Fibroblast of villous mesenchyme (primary cell): ENCODE measurements at regions not wholly inside any gene's neighbourhood (a gene's known extent, or its start where the extent isn't known, plus 50 kb on each side); places are given as distances from the start of the nearest gene placed in this dataset.
A peak's percentile ranks its signal among the peaks of the same experiment; 100 is the strongest.

ENCODE experiments used
- DNase-seq: peaks from one replicate; pipeline ENCODE4 v3.0.0-alpha.2; 2010; ENCODE audit warnings: low read depth
- H3K4me3 ChIP-seq: 2 replicates; pipeline ENCODE4 v1.5.1; 2011; ENCODE audit warnings: low read depth, mild to moderate bottlenecking, low read length
- TF ChIP-seq, protein P1 (sequence below): IDR thresholded peaks from 2 replicates; pipeline ENCODE4 v1.5.1; 2012; ENCODE audit warnings: low read depth, mild to moderate bottlenecking, low read length; ENCODE audit not compliant: insufficient read depth

DNA sequence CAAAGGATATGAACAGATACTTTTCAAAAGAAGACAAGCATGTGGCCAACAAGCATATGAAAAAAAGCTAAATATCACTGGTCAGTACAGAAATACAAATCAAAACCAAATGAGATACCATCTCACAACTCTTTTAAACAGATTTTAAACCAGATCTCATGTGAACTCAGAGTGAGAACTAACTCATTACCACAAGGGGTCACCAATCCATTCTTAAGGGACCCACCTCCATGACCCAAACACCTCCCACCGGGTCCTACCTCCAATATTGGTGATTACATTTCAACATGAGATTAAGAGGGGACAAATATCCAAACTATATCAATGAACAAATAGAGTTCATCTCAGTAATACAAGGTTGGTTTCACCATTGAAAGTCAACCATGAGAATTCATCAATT is 319.8 kb upstream of the GULP1 start:
- TF ChIP-seq, protein P1, sequence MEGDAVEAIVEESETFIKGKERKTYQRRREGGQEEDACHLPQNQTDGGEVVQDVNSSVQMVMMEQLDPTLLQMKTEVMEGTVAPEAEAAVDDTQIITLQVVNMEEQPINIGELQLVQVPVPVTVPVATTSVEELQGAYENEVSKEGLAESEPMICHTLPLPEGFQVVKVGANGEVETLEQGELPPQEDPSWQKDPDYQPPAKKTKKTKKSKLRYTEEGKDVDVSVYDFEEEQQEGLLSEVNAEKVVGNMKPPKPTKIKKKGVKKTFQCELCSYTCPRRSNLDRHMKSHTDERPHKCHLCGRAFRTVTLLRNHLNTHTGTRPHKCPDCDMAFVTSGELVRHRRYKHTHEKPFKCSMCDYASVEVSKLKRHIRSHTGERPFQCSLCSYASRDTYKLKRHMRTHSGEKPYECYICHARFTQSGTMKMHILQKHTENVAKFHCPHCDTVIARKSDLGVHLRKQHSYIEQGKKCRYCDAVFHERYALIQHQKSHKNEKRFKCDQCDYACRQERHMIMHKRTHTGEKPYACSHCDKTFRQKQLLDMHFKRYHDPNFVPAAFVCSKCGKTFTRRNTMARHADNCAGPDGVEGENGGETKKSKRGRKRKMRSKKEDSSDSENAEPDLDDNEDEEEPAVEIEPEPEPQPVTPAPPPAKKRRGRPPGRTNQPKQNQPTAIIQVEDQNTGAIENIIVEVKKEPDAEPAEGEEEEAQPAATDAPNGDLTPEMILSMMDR = peak; percentile 11
- H3K4me3 ChIP-seq = no peak overlapping the region

DNA sequence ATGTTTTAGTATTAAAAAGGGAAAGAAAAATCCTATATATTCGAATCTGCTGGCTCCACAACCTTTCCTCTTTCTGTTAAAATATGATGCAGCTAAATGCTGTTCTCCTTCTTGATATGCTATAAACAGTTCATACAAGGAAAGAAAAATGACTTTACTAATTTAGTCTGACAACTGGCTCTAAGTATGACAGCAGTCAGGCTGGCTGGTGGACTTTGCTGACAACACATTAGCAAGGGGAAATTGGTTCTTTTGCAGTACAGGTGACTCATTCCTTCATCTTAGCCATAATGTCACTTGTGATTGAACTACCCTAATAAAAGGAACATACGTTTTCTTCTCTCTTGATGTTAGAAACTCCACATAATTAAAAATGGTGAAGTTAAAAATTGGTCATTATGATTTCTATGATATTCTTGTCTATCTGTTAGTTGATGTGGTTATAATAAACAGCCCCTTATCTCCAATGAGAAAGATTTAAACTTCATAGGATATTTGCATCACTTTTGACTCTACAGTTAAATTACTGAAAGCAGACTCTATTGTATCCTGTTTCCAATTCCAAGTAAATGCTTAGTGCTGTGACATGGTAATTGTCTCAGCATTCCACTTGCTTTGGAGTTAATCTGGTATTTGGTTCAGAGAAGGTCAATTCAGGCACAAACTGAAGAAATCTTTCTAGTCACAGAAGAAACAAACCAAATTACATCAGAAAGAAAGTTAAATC is 315.3 kb upstream of the GULP1 start:
- DNase-seq = no peak
- TF ChIP-seq, protein P1 = no peak
- H3K4me3 ChIP-seq = no peak overlapping the region

More for the DNA sequence above, 319.8 kb upstream of the GULP1 start:
- no peak for DNase-seq

DNA sequence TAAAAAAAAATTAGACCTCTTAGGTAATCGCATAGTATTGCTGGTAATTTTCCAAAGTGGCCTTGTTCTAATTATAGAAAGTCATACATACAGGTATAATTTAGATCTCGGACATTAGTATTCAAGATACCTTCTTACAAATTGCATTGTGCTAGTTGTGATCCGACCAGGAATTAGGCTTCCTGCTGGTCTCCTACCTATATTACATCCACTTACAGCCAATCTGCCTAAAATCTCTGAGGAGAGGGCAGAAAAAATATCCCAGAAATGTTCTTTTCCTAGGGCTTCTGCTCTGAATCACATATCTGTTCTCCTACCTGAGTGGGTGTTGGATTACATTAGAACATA is 314.7 kb upstream of the GULP1 start:
- TF ChIP-seq, protein P1 = no peak
- H3K4me3 ChIP-seq = no peak overlapping the region
- no peak for DNase-seq

DNA sequence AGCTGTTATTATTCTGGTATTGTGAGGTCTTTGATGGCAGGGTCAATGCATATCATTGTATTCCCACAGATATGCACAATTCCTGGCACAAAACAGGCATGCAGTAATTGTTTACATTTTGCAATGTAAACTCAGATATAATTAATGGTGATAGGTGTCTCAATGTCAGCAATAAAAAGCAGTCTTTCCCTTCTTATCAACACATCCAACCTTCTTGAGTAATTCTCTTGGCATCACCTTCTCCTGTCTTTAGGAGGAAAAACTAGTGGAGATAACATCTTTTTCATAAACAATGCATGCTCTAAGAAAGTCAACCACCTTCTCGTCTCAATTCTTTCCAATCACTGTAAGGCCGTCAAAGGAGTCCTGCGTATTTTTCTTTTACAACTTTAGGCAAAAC is 313.3 kb upstream of the GULP1 start:
- TF ChIP-seq, protein P1 = no peak
- H3K4me3 ChIP-seq = no peak overlapping the region
- DNase-seq = no peak

DNA sequence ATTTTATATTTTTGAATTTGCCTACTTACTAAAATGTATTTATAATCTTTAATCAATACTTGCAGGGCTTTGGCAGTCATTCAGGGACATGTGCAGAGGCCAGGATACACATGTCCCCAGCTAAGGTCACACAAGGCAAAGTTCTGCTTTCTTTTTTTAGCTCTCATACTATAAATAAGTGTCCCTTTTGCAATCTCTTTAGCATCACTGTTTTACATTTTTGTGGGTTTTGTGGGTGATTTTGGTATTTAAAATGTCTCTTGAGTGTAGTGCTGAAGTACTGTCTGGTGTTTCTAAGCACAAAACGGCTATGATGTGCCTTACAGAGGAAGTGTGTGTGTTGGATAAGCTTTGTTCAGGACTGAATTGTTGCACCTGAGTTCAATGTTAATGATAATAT is 309.0 kb upstream of the GULP1 start:
- no peak overlapping the region for H3K4me3 ChIP-seq
- DNase-seq = peak; percentile 94
- TF ChIP-seq, protein P1 = no peak

DNA sequence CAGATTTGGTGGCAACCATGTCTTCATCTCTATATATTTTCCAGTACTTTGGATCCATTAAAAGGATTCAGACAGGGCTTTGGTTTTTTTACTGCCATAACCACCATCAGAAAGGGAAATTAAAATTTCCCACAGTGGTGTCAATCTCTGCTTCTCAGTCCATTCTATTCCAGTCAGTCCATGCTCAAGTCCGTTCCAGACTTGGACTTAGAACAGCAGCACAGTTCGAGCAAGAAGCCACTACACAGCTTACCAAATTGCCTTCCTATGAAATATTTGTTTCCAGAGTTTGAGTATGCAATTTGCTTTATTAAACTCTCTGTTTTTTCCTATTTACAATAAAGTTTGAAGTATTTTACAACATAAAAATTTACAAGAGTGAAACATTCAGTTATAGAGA is 306.5 kb upstream of the GULP1 start:
- no peak overlapping the region for H3K4me3 ChIP-seq
- DNase-seq = no peak
- TF ChIP-seq, protein P1 = no peak

DNA sequence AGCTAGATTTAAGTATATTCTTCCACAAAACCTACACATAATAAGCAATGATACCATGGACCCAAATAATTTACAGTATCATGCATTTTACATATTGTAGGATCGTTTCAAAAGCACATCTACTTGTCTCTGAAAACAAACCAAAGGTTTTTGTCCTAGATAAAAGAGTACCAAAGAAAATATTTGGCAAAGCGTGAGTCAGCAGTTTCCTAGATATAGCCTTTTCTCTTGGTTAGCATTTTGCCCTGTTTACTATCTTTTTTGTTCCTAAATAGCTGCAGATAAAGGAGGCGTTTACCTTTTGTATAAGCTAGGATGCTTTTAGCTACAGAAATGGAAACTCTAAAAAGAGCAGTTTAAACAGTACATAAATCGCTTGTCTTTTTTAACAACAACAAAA is 305.8 kb upstream of the GULP1 start:
- H3K4me3 ChIP-seq = no peak overlapping the region
- TF ChIP-seq, protein P1 = no peak
- peak; percentile 33 for DNase-seq
